GM23338 (cell line): ENCODE measurements at regions not wholly inside any gene's neighbourhood (a gene's known extent, or its start where the extent isn't known, plus 50 kb on each side); places are given as distances from the start of the nearest gene placed in this dataset.

Source experiments
- ATAC-seq: fragments of 200-7000 bp; cut with Tn5 transposase; 3 replicates; pipeline ENCODE4 v1.9.1; 2020
- DNase-seq: peaks from one replicate; pipeline ENCODE4 v3.0.0-alpha.2; 2015; ENCODE audit warnings: low spot score
- H2AFZ ChIP-seq: fragments of 200-600 bp; sonication (generic); 2 replicates; pipeline ENCODE4 v1.8.0; 2016; ENCODE audit warnings: antibody characterized with exemption, mild to moderate bottlenecking, moderate library complexity
- H3F3A ChIP-seq: fragments of 200-600 bp; sonication (generic); replicated peaks from 2 replicates; pipeline ENCODE4 v1.8.0; 2017; ENCODE audit warnings: antibody characterized with exemption, mixed run types, low read depth
- H3K27ac ChIP-seq: fragments of 200-600 bp; sonication (generic); 2 replicates; pipeline ENCODE4 v1.6.1; 2016; ENCODE audit warnings: low read depth
- H3K27me3 ChIP-seq: fragments of 200-600 bp; sonication (generic); 2 replicates; pipeline ENCODE4 v1.8.0; 2016; ENCODE audit warnings: mild to moderate bottlenecking, mixed run types, moderate library complexity; ENCODE audit not compliant: insufficient read depth
- H3K36me3 ChIP-seq: fragments of 200-600 bp; sonication (generic); 2 replicates; pipeline ENCODE4 v1.8.0; 2016; ENCODE audit warnings: mild to moderate bottlenecking; ENCODE audit not compliant: insufficient read depth
- H3K4me1 ChIP-seq: fragments of 200-600 bp; sonication (generic); 2 replicates; pipeline ENCODE4 v1.8.0; 2016; ENCODE audit warnings: mild to moderate bottlenecking, moderate library complexity; ENCODE audit not compliant: insufficient read depth
- H3K4me2 ChIP-seq: fragments of 200-600 bp; sonication (generic); 2 replicates; pipeline ENCODE4 v1.7.1; 2017; ENCODE audit warnings: mixed run types
- H3K4me3 ChIP-seq: fragments of 200-600 bp; sonication (generic); 2 replicates; pipeline ENCODE4 v1.6.1; 2016; ENCODE audit warnings: mixed run types
- H3K79me2 ChIP-seq: fragments of 200-600 bp; sonication (generic); replicated peaks from 2 replicates; pipeline ENCODE4 v1.8.0; 2017; ENCODE audit warnings: mild to moderate bottlenecking; ENCODE audit not compliant: insufficient read depth
- H3K9me2 ChIP-seq: fragments of 200-600 bp; sonication (generic); 2 replicates; pipeline ENCODE4 v1.8.0; 2017; ENCODE audit not compliant: insufficient read depth
- H4K20me1 ChIP-seq: fragments of 200-600 bp; sonication (generic); replicated peaks from 2 replicates; pipeline ENCODE4 v1.8.0; 2017; ENCODE audit warnings: mild to moderate bottlenecking; ENCODE audit not compliant: insufficient read depth
- H3K27ac Mint-ChIP-seq: 2 replicates; pipeline ENCODE4 v1.8.0; 2020; ENCODE audit warnings: inconsistent platforms, mild to moderate bottlenecking, moderate library complexity, mixed read lengths
- H3K27me3 Mint-ChIP-seq: 3 replicates; pipeline ENCODE4 v1.8.0; 2022; ENCODE audit warnings: low read depth, mild to moderate bottlenecking, moderate library complexity, mixed read lengths, inconsistent platforms; ENCODE audit not compliant: insufficient read depth, poor library complexity
- H3K36me3 Mint-ChIP-seq: 3 replicates; pipeline ENCODE4 v1.8.0; 2021; ENCODE audit warnings: low read depth, mild to moderate bottlenecking, inconsistent platforms, moderate library complexity, mixed read lengths
- H3K4me1 Mint-ChIP-seq: 3 replicates; pipeline ENCODE4 v1.8.0; 2020; ENCODE audit warnings: mild to moderate bottlenecking, inconsistent platforms, mixed read lengths
- H3K4me3 Mint-ChIP-seq: 3 replicates; pipeline ENCODE4 v1.8.0; 2021; ENCODE audit warnings: moderate library complexity, mild to moderate bottlenecking, inconsistent platforms, mixed read lengths
- H3K9me3 Mint-ChIP-seq: 3 replicates; pipeline ENCODE4 v1.8.0; 2020; ENCODE audit warnings: moderate library complexity, mild to moderate bottlenecking, inconsistent platforms, mixed read lengths
- CREB1 ChIP-seq: fragments of 250-450 bp; sonication (Bioruptor Pico); IDR thresholded peaks from 2 replicates; pipeline ENCODE4 v1.5.0; 2020; ENCODE audit warnings: low read depth, mild to moderate bottlenecking, moderate library complexity
- CTCF ChIP-seq, 2 experiments: fragments of 200-600 bp in 1 of 2; sonication (generic) in 1 of 2; conservative IDR thresholded peaks; 2 replicates each; pipeline versions ENCODE4 v1.5.1 to v1.6.1; 2016 to 2017; ENCODE audit warnings: antibody characterized with exemption in 2 of 2, low read depth in 2 of 2, mild to moderate bottlenecking in 2 of 2, moderate library complexity in 1 of 2
- ETS1 ChIP-seq: IDR thresholded peaks from 2 replicates; pipeline ENCODE4 v1.6.1; 2016; ENCODE audit warnings: antibody characterized with exemption
- EZH2 ChIP-seq: fragments of 200-600 bp; sonication (generic); IDR thresholded peaks from one replicate; pipeline ENCODE4 v1.8.0; 2017; ENCODE audit warnings: antibody characterized with exemption, mild to moderate bottlenecking, low read depth; ENCODE audit not compliant: unreplicated experiment
- EZH2phosphoT487 ChIP-seq: fragments of 200-600 bp; sonication (generic); IDR thresholded peaks from one replicate; pipeline ENCODE4 v1.8.1; 2018; ENCODE audit warnings: antibody characterized with exemption; ENCODE audit not compliant: unreplicated experiment
- JUNB ChIP-seq: IDR thresholded peaks from one replicate; pipeline ENCODE4 v1.6.1; 2016; ENCODE audit warnings: antibody characterized with exemption; ENCODE audit not compliant: unreplicated experiment
- NANOG ChIP-seq: IDR thresholded peaks from 2 replicates; pipeline ENCODE4 v1.6.1; 2016; ENCODE audit warnings: antibody characterized with exemption, borderline replicate concordance
- POLR2AphosphoS5 ChIP-seq: IDR thresholded peaks from 2 replicates; pipeline ENCODE4 v1.6.1; 2016; ENCODE audit warnings: antibody characterized with exemption, low read depth
- STAT1 ChIP-seq: IDR thresholded peaks from one replicate; pipeline ENCODE4 v1.6.1; 2016; ENCODE audit warnings: antibody characterized with exemption; ENCODE audit not compliant: unreplicated experiment
- ZNF114 ChIP-seq: fragments of 250-450 bp; sonication (Bioruptor Pico); IDR thresholded peaks from 2 replicates; pipeline ENCODE4 v1.5.0; 2020; ENCODE audit warnings: mild to moderate bottlenecking, moderate library complexity
- ZNF331 ChIP-seq: fragments of 250-450 bp; sonication (Bioruptor Pico); IDR thresholded peaks from 2 replicates; pipeline ENCODE4 v1.5.0; 2020; ENCODE audit warnings: low read depth, mild to moderate bottlenecking, moderate library complexity
- ZNF462 ChIP-seq: fragments of 250-450 bp; sonication (Bioruptor Pico); IDR thresholded peaks from 2 replicates; pipeline ENCODE4 v1.5.0; 2020; ENCODE audit warnings: mild to moderate bottlenecking, moderate library complexity
- TF ChIP-seq, protein P1 (sequence below): IDR thresholded peaks from one replicate; pipeline ENCODE4 v1.6.1; 2018; ENCODE audit warnings: antibody characterized with exemption; ENCODE audit not compliant: unreplicated experiment

DNA sequence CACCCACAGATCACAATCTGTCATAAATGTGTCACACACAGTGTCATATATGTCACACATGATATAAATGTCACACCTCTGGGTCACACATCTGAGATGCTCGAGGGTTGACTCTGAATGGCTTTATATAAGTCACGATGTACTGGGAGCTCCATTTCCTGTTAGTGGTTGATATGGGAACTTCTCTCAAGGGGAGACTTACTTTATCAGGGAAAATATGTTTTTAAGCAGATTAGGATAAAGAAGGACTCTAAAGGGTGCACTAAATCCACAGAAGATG, 83.9 kb upstream of the MEF2A start:
- H3F3A ChIP-seq: no peaks in the 10 kb centered on the region
- H3K36me3 ChIP-seq: no peaks in the 10 kb centered on the region
- H2AFZ ChIP-seq: no peak overlapping the region
- no peaks in the 10 kb centered on the region for H4K20me1 ChIP-seq
- TF ChIP-seq CREB1 (CRISPR knock-in tag) (no peak), CTCF (conservative IDR thresholded peaks at IDR 0.05; ENCODE audit: low read depth in 2 of 2) (no peak), JUNB (no peak), POLR2AphosphoS5 (no peak), ZNF114 (CRISPR knock-in tag) (no peak), ETS1 (no peak), ZNF331 (CRISPR knock-in tag) (no peak), STAT1 (no peak), ZNF462 (CRISPR knock-in tag) (no peak), NANOG (no peak), EZH2 (no peak), EZH2phosphoT487 (no peak)
- TF ChIP-seq, protein P1, sequence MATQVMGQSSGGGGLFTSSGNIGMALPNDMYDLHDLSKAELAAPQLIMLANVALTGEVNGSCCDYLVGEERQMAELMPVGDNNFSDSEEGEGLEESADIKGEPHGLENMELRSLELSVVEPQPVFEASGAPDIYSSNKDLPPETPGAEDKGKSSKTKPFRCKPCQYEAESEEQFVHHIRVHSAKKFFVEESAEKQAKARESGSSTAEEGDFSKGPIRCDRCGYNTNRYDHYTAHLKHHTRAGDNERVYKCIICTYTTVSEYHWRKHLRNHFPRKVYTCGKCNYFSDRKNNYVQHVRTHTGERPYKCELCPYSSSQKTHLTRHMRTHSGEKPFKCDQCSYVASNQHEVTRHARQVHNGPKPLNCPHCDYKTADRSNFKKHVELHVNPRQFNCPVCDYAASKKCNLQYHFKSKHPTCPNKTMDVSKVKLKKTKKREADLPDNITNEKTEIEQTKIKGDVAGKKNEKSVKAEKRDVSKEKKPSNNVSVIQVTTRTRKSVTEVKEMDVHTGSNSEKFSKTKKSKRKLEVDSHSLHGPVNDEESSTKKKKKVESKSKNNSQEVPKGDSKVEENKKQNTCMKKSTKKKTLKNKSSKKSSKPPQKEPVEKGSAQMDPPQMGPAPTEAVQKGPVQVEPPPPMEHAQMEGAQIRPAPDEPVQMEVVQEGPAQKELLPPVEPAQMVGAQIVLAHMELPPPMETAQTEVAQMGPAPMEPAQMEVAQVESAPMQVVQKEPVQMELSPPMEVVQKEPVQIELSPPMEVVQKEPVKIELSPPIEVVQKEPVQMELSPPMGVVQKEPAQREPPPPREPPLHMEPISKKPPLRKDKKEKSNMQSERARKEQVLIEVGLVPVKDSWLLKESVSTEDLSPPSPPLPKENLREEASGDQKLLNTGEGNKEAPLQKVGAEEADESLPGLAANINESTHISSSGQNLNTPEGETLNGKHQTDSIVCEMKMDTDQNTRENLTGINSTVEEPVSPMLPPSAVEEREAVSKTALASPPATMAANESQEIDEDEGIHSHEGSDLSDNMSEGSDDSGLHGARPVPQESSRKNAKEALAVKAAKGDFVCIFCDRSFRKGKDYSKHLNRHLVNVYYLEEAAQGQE: no peak
- no peaks in the 10 kb centered on the region for H3K9me3 Mint-ChIP-seq
- DNase-seq: no peak
- H3K79me2 ChIP-seq: no peaks in the 10 kb centered on the region
- no peak overlapping the region for H3K27ac ChIP-seq
- no peak for ATAC-seq
- H3K36me3 Mint-ChIP-seq: no peaks in the 10 kb centered on the region
- H3K9me2 ChIP-seq: no peaks in the 10 kb centered on the region; the same call in 1 of the 2 replicates
- peaks cover 10% of the 10 kb centered on the region for H3K4me1 ChIP-seq
- H3K27ac Mint-ChIP-seq: no peak overlapping the region
- peaks cover 7% of the 10 kb centered on the region for H3K27me3 Mint-ChIP-seq
- peaks cover 17% of the 10 kb centered on the region for H3K4me1 Mint-ChIP-seq
- no peak overlapping the region for H3K4me3 ChIP-seq
- H3K27me3 ChIP-seq: peaks cover 3% of the 10 kb centered on the region; the same call in 1 of the 2 replicates
- H3K4me2 ChIP-seq: no peak overlapping the region
- H3K4me3 Mint-ChIP-seq: no peak overlapping the region
